ENCODE measurements at regions not wholly inside any gene's neighbourhood (a gene's known extent, or its start where the extent isn't known, plus 50 kb on each side); places are given as distances from the start of the nearest gene placed in this dataset.

DNA sequence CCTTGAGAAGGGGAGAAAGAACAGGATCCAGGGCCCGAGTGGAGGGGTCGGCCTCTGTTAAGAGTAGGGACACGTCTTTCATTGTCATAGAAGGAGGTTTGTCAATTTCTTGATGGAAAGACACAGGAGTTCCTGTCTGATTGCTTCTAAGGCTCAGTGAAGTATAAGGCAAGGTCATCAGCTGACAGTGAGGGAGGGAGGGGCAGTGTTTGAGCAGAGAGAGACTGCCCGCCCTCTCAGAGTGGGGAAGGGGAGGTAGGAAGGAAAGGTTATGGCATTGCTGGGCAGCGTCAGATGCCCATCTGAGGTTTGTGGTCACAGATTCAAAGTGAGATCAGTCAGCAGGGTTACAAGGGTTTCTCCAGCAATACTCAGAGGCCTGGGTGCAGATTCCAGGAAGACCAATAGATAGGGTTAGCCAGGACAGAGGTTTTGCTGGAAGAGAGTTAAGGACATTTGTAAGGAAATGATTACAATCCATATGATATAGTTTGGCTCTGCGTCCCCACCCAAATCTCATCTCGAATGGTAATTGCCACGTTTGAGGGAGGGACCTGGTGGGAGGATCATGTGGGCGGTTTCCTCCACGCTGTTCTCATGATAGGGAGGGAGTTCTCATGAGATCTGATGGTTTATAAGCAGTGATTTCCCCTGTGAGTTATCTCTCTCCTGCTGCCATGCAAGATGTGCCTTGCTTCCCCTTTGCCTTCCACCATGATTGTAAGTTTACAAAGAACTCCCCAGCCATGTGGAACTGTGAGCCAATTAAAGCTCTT is 127.2 kb upstream of the GJB5 start:
- H3K27me3 ChIP-seq (ENCODE audit: insufficient read depth, poor library complexity, severe bottlenecking): no peaks in the 10 kb centered on the region
- no peak for DNase-seq (ENCODE audit: low read depth in 1 of 2, low spot score in 1 of 2)
- TF ChIP-seq POLR2AphosphoS5 (IDR thresholded peaks at IDR 0.05; ENCODE audit: low read depth) (no peak), GABPA (IDR thresholded peaks at IDR 0.05; ENCODE audit: low read depth) (no peak), SPI1 (IDR thresholded peaks at IDR 0.05; ENCODE audit: borderline replicate concordance, low read depth) (no peak)
- TF ChIP-seq, protein P1, sequence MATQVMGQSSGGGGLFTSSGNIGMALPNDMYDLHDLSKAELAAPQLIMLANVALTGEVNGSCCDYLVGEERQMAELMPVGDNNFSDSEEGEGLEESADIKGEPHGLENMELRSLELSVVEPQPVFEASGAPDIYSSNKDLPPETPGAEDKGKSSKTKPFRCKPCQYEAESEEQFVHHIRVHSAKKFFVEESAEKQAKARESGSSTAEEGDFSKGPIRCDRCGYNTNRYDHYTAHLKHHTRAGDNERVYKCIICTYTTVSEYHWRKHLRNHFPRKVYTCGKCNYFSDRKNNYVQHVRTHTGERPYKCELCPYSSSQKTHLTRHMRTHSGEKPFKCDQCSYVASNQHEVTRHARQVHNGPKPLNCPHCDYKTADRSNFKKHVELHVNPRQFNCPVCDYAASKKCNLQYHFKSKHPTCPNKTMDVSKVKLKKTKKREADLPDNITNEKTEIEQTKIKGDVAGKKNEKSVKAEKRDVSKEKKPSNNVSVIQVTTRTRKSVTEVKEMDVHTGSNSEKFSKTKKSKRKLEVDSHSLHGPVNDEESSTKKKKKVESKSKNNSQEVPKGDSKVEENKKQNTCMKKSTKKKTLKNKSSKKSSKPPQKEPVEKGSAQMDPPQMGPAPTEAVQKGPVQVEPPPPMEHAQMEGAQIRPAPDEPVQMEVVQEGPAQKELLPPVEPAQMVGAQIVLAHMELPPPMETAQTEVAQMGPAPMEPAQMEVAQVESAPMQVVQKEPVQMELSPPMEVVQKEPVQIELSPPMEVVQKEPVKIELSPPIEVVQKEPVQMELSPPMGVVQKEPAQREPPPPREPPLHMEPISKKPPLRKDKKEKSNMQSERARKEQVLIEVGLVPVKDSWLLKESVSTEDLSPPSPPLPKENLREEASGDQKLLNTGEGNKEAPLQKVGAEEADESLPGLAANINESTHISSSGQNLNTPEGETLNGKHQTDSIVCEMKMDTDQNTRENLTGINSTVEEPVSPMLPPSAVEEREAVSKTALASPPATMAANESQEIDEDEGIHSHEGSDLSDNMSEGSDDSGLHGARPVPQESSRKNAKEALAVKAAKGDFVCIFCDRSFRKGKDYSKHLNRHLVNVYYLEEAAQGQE (IDR thresholded peaks at IDR 0.05; ENCODE audit: insufficient replicate concordance, low read depth): no peak
- TF ChIP-seq, protein P2, sequence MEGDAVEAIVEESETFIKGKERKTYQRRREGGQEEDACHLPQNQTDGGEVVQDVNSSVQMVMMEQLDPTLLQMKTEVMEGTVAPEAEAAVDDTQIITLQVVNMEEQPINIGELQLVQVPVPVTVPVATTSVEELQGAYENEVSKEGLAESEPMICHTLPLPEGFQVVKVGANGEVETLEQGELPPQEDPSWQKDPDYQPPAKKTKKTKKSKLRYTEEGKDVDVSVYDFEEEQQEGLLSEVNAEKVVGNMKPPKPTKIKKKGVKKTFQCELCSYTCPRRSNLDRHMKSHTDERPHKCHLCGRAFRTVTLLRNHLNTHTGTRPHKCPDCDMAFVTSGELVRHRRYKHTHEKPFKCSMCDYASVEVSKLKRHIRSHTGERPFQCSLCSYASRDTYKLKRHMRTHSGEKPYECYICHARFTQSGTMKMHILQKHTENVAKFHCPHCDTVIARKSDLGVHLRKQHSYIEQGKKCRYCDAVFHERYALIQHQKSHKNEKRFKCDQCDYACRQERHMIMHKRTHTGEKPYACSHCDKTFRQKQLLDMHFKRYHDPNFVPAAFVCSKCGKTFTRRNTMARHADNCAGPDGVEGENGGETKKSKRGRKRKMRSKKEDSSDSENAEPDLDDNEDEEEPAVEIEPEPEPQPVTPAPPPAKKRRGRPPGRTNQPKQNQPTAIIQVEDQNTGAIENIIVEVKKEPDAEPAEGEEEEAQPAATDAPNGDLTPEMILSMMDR (IDR thresholded peaks at IDR 0.05; ENCODE audit: insufficient read depth, low read length): no peak
- no peak overlapping the region for H3K27ac ChIP-seq (replicated peaks)
- no peak overlapping the region for H3K4me3 ChIP-seq (replicated peaks; ENCODE audit: insufficient read depth, low read length)

DNA sequence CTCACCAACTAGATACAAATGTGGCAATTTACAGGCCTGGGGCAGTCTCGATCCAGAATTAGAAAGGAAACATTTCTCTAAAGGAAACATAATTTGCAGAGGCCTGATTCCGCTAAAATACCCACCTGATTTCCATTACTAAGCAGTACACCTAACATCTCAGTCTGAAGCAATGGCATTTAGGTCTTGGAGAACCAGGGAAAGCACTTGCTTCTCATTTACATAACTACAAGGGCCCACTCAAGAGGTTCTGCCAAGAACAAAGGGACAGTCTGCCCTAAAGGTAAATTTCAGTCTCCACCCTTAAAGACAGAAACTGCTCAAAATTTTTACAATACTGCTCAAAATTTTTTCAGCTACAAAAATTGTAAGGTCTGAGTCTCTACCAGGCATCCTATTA is 123.7 kb upstream of the GJB5 start:
- no peaks in the 10 kb centered on the region for H3K27me3 ChIP-seq (ENCODE audit: insufficient read depth, poor library complexity, severe bottlenecking)
- H3K27ac ChIP-seq (replicated peaks): no peak overlapping the region
- DNase-seq (ENCODE audit: low read depth in 1 of 2, low spot score in 1 of 2): no peak
- no peak overlapping the region for H3K4me3 ChIP-seq (replicated peaks; ENCODE audit: insufficient read depth, low read length)
- TF ChIP-seq, protein P1 (IDR thresholded peaks at IDR 0.05; ENCODE audit: insufficient replicate concordance, low read depth): no peak

DNA sequence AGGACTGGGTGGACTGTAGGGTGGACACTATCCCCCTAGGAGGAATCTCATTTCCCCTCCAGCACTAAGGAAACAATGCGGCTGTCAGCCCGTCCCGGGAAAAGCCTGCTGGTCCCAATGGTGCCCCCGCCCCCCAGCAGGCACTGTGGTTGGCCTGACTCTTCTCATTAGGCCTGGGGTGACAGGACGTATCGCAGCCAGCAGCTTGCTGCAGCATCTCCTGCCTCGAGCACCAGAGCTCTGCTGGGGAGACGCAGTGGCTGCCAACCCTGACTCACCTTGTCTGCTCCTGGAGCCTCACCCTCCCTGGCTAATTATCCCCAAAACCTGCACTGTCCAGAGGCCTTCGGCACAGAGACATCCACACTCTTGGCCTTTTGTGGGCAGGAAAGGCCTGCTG is 115.1 kb upstream of the GJB5 start:
- TF ChIP-seq, protein P2 (IDR thresholded peaks at IDR 0.05; ENCODE audit: insufficient read depth, low read length): no peak
- TF ChIP-seq, protein P1 (IDR thresholded peaks at IDR 0.05; ENCODE audit: insufficient replicate concordance, low read depth): no peak
- TF ChIP-seq POLR2AphosphoS5 (IDR thresholded peaks at IDR 0.05; ENCODE audit: low read depth): no peak
- no peak for TF ChIP-seq SPI1 (IDR thresholded peaks at IDR 0.05; ENCODE audit: borderline replicate concordance, low read depth)
- no peak for TF ChIP-seq GABPA (IDR thresholded peaks at IDR 0.05; ENCODE audit: low read depth)
- Histone ChIP-seq H3K4me3 (replicated peaks; ENCODE audit: insufficient read depth, low read length) (no peak overlapping the region), H3K27ac (replicated peaks) (no peak overlapping the region), H3K27me3 (ENCODE audit: insufficient read depth, poor library complexity, severe bottlenecking) (no peaks in the 10 kb centered on the region)
- no peak for DNase-seq (ENCODE audit: low read depth in 1 of 2, low spot score in 1 of 2)

Data from HL-60 (cell line).